GM06990 (cell line): ENCODE measurements at regions not wholly inside any gene's neighbourhood (a gene's known extent, or its start where the extent isn't known, plus 50 kb on each side); places are given as distances from the start of the nearest gene placed in this dataset.
"Not testable (repeated sequence)": the region's sequence is repeated elsewhere in the genome, so short reads cannot be mapped to it uniquely, and the experiment has no call there.

Source experiments
- DNase-seq: peaks from one replicate; pipeline ENCODE4 v3.0.0-alpha.2; 2011; ENCODE audit not compliant: insufficient read length; ENCODE audit errors: extremely low read depth
- H3K27me3 ChIP-seq: replicated peaks from 2 replicates; pipeline ENCODE4 v1.6.0; 2011; ENCODE audit warnings: low read length; ENCODE audit not compliant: control insufficient read depth, insufficient read depth
- H3K36me3 ChIP-seq: 2 replicates; pipeline ENCODE4 v1.5.1; 2011; ENCODE audit warnings: low read length; ENCODE audit not compliant: control insufficient read depth, insufficient read depth
- H3K4me3 ChIP-seq: replicated peaks from 2 replicates; pipeline ENCODE4 v1.5.1; 2011; ENCODE audit warnings: low read depth, mild to moderate bottlenecking, control low read depth, low read length
- CTCF ChIP-seq: IDR thresholded peaks from 2 replicates; pipeline ENCODE4 v1.5.1; 2011; ENCODE audit warnings: low read length, control low read depth, mild to moderate bottlenecking, inconsistent platforms; ENCODE audit not compliant: insufficient read depth, poor library complexity, severe bottlenecking

- peak; percentile 24 for DNase-seq
- H3K36me3 ChIP-seq, result no peaks in the 10 kb centered on the region
- H3K27me3 ChIP-seq, result no peaks in the 10 kb centered on the region
- TF ChIP-seq CTCF, result no peak
- H3K4me3 ChIP-seq, result no peak overlapping the region
These were observed 639.7 kb upstream of the NR2F2 start for GRCh38 chr15:95690631-95691340.

GRCh38 chr15:95693917-95694316 lies 636.6 kb upstream of the NR2F2 start:
- Histone ChIP-seq H3K27me3 (no peaks in the 10 kb centered on the region), H3K36me3 (no peaks in the 10 kb centered on the region), H3K4me3 (no peak overlapping the region)
- DNase-seq, result no peak
- TF ChIP-seq CTCF, result no peak

DNA sequence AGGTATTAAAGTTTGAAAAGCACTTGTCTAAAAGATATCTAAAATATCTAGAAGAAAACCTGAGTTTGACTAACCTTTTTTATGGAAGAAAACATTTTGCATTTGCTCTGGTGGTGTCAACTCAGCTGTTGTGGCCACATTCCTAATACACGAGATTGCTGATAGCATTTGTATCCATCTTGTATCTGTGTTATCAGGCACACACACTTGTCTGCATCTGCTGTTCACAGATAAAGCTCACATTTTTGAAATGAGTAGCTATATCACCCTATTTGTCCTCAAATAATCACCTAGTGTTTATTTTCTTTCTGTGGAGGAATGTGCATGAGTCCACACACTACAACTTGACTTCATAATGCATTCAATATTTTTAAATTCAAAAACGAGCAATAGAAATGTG lies 632.3 kb upstream of the NR2F2 start:
- DNase-seq, result no peak
- Histone ChIP-seq H3K36me3 (no peaks in the 10 kb centered on the region), H3K4me3 (no peak overlapping the region), H3K27me3 (no peaks in the 10 kb centered on the region)
- no peak for TF ChIP-seq CTCF

GRCh38 chr15:95698951-95699350 lies 631.5 kb upstream of the NR2F2 start:
- H3K27me3 ChIP-seq, result no peaks in the 10 kb centered on the region
- no peaks in the 10 kb centered on the region for H3K36me3 ChIP-seq
- DNase-seq, result no peak
- H3K4me3 ChIP-seq, result no peak overlapping the region
- no peak for TF ChIP-seq CTCF

DNA sequence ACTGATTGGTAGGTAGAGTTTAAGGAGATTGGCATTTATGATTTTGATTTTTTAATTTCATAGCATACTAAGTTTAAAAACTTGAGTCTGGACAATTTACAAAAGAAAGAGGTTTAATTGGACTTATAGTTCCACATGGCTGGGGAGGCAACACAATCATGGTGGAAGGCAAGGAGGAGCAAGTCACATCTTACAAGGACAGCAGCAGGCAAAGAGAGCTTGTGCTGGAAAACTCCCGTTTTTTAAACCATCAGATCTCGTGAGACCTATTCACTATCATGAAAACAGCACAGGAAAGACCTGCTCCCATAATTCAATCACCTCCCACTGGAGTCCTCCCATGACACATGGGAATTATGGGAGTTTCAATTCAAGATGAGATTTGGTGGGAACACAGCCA lies 630.9 kb upstream of the NR2F2 start:
- no peaks in the 10 kb centered on the region for H3K27me3 ChIP-seq
- no peak overlapping the region for H3K4me3 ChIP-seq
- no peak for TF ChIP-seq CTCF
- no peak for DNase-seq
- H3K36me3 ChIP-seq, result no peaks in the 10 kb centered on the region

GRCh38 chr15:95700692-95701091 lies 629.8 kb upstream of the NR2F2 start:
- not testable (repeated sequence) for H3K36me3 ChIP-seq, DNase-seq, H3K4me3 ChIP-seq, H3K27me3 ChIP-seq
